GM19025 (cell line): ENCODE measurements at regions not wholly inside any gene's neighbourhood (a gene's known extent, or its start where the extent isn't known, plus 50 kb on each side); places are given as distances from the start of the nearest gene placed in this dataset.

Experiments
- ATAC-seq: cut with Tn5 transposase; IDR thresholded peaks from one replicate; pipeline ENCODE4 v1.9.1; 2021; ENCODE audit warnings: mild to moderate bottlenecking, low read depth, moderate library complexity; ENCODE audit not compliant: unreplicated experiment

- no peak for ATAC-seq
Observed at GRCh38 chr16:73725156-73725555, 571.5 kb upstream of the PSMD7 start.

GRCh38 chr16:73724503-73724902 lies 572.1 kb upstream of the PSMD7 start:
- ATAC-seq: no peak

GRCh38 chr16:73717266-73717974 lies 579.2 kb upstream of the PSMD7 start:
- ATAC-seq: no peak

- no peak for ATAC-seq
Observed at GRCh38 chr16:73714976-73715375, 581.6 kb upstream of the PSMD7 start.

GRCh38 chr16:73713778-73714495 lies 582.7 kb upstream of the PSMD7 start:
- ATAC-seq: no peak

- ATAC-seq: no peak
Observed at GRCh38 chr16:73713251-73713650, 583.4 kb upstream of the PSMD7 start.

GRCh38 chr16:73711406-73712080 lies 585.1 kb upstream of the PSMD7 start:
- ATAC-seq: no peak

GRCh38 chr16:73710526-73710925 lies 586.1 kb upstream of the PSMD7 start:
- no peak for ATAC-seq

- no peak for ATAC-seq
Observed at GRCh38 chr16:73707863-73708262, 588.8 kb upstream of the PSMD7 start.

GRCh38 chr16:73703891-73704290 lies 592.7 kb upstream of the PSMD7 start:
- ATAC-seq: no peak

- ATAC-seq: no peak
Observed at GRCh38 chr16:73697336-73697735, 599.3 kb upstream of the PSMD7 start.

- ATAC-seq: no peak
Observed at GRCh38 chr16:73692861-73693260, 603.8 kb upstream of the PSMD7 start.

- no peak for ATAC-seq
Observed at GRCh38 chr16:73683804-73684203, 612.8 kb upstream of the PSMD7 start.

- ATAC-seq: no peak
Observed at GRCh38 chr16:73672135-73672534, 624.2 kb upstream of the ZFHX3 start.

- ATAC-seq: no peak
Observed at GRCh38 chr16:73670836-73671820, 623.2 kb upstream of the ZFHX3 start.

GRCh38 chr16:73669535-73670274 lies 621.8 kb upstream of the ZFHX3 start:
- no peak for ATAC-seq

GRCh38 chr16:73663720-73664119 lies 615.8 kb upstream of the ZFHX3 start:
- no peak for ATAC-seq

- ATAC-seq: no peak
Observed at GRCh38 chr16:73636196-73636595, 588.3 kb upstream of the ZFHX3 start.

GRCh38 chr16:73629011-73629410 lies 581.1 kb upstream of the ZFHX3 start:
- no peak for ATAC-seq

- no peak for ATAC-seq
Observed at GRCh38 chr16:73617738-73618137, 569.8 kb upstream of the ZFHX3 start.
